Midbrain (tissue), 1 donor: ENCODE measurements at regions not wholly inside any gene's neighbourhood (a gene's known extent, or its start where the extent isn't known, plus 50 kb on each side); places are given as distances from the start of the nearest gene placed in this dataset.

Experiments used
- DNase-seq: peaks from one replicate; lab custom pipeline; 2025; lab: John Stamatoyannopoulos, UW

DNA sequence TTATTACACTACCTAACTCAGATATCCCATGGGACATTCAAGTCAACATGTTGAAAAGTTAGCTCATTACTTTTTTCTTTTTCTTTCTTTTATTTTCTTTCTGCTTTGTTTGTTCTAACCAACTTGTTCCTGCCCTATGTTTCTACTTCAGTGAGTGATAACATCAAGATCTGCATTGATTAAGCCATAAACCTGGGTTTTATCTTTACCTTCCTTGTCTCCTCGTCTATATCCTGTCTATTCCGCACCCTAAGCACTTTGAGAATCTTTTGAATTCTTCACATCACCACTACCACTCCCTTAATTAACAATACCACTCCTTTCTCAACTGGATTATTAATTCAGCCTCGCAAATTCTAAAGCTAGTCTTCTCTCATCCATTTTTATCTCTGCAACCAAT is 81.9 kb upstream of the AVPR1A start:
- DNase-seq = no peak

DNA sequence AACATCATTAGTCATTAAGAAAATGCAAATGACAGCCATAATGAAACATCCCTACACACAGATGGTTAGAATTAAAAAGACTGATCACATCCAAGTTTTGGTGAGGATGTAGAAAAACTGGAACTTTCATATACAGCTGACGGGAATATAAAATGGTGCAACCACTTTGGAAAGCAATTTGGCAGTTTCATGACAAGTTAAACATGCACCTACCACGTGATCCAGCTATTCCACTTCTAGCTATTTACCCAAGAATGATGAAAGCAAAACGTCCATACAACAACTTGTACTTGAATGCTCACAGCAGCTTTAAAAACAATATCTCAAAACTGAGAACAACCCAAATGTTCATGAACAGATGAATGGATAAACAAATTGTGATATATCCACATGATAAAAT is 77.9 kb upstream of the AVPR1A start:
- DNase-seq = no peak

DNA sequence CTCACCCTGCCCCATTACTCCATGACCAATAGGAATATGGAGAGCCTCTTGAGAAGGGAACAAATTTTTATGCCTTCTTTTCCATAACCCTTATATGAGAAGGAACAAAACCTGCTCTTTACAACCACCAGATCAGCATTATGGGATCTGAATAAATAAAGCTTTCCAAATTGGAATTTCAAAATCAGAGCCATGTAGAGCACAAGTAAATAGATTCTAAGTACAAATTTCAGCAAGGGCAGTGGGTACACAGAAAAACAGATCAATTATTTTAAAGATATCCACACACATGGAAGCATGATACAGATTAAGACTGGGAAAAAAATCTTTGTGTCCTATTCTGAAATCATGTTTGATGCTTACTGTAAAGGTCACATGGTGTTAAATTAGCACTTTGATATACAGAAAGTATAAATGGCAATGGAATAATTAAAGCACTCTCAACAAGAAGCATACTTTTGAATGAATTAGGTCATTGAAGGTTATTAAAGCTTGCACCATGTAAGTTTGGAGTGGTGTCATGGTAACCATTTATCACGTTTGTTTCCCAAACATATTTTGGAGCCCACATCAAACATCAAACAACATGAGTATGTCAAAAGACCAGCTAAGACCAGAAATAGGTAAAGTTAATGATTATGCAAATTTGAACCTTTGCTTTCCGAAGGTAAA is 75.9 kb upstream of the AVPR1A start:
- DNase-seq = no peak

DNA sequence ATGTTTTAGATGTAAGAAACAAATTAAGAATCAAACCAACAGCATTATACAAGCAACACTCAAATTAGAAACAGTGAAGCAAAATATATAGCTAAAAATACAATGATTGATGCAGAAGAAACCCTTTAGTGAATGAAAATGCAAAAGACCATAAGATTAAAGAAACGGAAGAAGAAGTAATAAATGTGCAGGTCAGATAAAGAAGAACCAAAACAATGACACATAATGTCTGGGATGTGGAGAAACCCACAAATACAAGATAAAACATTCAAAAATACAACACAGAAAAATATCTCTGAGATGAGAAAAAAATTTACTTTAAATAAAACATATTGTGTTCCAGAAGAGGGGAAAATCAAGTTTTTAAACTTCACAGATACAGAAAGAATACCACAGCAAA is 73.4 kb upstream of the AVPR1A start:
- DNase-seq = no peak

DNA sequence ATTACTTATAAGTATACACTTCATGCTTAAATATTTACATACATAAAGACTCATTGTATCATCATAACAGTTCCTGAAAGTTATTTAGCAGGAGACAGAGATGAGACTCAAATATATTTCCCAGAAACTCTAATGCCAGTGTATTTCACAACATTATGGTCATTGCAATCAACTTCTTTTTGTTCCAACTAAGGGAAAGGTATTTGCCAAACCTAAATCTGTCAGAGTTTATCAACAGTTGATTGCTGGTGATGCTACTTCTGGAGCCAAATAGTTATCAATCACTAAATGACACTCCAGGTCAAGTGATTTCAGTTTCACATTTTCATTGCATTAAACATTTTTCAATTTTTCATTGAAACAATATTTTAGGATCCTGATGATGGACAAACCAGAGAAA is 72.1 kb upstream of the AVPR1A start:
- no peak for DNase-seq

DNA sequence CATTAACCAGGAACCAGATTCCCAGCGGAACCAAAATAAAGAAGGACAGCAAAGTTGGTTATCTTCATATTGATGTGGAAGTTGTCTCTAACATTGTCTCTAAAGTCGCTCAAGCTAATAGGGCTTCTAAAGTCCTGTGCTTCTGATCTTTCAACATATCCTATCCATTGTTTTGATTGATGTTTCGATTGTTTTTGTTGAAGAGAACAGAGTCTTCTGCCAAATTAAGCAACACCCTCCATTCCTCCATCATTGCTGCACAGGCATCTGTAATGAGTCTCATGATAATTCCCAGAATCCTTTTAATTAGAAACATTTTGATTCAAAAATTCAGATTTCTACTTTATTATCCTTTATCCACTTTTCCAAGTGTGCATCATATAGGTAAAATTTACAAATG is 71.6 kb upstream of the AVPR1A start:
- no peak for DNase-seq

DNA sequence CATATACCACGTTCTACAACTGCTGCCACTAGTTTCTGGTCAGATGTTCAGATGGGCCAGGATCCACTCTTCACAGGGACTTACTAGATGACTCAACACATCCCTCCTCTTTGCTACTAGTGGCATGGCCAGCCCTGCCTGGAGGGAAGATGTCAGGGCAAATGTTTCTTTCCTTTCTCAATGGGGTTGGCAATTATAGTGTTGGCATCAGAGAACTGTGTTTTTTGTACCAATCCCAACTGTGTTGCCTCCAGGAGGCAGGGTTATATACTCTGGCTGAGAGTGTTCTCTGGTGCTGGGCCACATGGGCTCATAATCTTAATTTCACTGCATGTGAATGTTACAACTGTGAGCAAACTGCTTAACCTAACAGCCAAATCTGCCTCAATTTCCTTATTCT is 69.9 kb upstream of the AVPR1A start:
- DNase-seq = no peak

DNA sequence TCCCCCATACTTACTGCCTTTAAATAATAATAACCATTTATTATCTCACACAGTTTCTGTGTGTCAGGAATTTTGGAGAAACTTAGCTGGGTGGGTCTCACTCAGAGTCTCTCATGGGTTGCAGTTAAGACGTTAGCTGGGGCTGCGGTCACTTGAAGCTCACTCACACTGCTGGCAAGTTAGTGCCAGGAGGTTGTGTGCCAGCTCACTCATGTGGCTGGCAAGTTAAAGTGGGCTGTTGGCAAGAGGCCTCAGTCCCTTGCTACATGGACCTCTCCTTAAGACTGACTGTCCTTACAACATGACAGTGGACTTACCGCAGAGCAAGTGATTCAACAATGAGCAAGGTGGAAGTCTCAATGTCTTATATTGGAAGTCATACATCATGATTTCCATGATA is 61.3 kb upstream of the AVPR1A start:
- DNase-seq = no peak

DNA sequence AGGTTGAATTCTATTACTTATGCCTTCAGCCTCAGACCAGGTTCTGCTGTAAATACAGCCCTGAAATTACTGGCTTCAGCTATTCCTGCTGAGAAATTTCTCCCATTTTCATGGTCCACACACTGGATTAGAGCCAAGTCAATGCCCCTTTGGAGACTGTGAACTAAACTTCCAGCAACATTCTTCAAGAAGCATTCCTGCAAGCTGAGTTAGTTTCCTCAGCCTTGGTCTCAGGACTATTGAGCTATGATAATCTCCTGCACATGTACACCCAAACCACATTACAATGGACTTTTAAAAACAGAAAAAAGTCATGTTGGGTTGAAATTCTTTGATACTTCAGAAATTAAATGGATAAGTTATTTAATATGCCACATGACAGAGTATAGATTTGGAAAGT is 58.0 kb upstream of the AVPR1A start:
- DNase-seq = no peak

DNA sequence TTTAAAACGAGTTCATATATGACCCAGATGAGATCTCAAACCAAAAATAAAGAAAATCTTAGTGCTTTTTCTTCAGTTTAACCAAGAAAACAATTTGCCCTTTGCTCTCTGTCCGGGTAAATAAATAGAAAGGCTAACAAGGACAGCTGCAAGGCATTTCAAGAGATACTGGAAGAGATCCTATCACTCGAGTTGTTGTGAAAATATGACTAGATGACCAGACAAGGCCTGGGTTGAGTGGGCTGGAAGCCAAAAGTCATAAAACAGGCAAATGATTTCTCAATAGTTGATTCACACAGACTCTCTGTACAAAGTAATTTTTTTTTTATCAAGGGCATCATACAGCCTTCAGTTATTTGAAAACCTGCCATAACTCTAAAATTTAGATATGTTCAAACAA is 55.9 kb upstream of the AVPR1A start:
- no peak for DNase-seq

DNA sequence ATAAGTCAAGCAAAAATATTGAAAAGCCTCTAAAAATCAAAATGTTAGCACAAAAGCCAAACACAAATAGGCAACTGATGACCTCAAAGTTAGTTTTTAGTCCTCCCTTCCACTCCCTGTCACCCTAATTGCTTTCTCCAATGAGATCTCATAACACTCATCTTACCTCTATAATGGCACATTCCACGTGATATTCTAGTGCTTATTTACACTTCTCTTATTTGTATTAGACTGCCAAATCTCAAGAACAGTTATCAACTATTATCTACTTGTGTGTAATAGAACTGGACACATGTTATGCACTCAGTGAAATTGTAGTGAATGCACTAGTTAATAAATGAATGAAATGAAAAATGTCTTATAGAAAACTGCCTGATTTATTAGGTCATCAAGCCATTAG is 55.5 kb upstream of the AVPR1A start:
- DNase-seq = no peak
